ENCODE measurements at regions not wholly inside any gene's neighbourhood (a gene's known extent, or its start where the extent isn't known, plus 50 kb on each side); places are given as distances from the start of the nearest gene placed in this dataset.

DNA sequence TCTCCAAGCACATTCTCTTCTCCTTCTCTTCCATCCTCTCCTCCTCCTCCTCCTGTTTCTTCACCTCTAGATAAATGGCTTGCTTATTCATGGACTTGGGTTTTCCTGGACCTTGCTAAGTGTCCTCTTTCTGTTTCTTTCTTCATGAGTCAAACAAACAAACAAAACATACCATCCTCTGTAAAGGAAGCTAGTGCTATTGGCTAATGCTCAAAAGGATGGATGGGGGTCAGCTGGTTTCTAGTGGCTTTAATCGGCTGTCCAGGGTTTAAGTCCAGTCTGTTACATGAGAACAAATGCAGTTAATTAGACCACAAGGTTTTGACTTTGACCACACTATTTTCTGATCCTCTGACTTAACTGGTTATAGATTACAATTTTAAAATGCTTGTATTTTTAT lies 83.8 kb upstream of the TSPAN2 start:
- no peak for DNase-seq (ENCODE audit: low read depth)

DNA sequence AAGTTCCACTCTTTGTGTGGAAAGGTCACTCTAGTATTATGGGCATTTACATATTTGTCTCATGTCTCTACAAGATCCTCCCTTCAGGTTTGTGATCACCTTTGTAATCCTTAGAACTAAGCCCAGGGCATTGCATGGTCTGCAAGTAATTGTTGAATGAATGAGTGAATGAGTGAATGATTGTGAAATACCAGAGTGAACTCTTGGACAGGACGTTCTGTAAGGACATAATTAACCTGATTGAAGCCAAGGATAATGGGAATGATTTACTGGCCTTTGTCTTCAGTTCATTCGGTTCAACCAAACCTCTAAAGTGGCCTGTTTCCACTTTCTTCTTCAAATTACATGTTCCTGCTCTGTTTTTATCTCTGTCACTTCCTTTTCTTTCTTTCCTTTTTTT lies 83.0 kb upstream of the TSPAN2 start:
- no peak overlapping the region for H3K4me3 ChIP-seq (ENCODE audit: low read depth, low read length)
- no peak for TF ChIP-seq CTCF (IDR thresholded peaks at IDR 0.05; ENCODE audit: insufficient read depth, low read length)
- DNase-seq (ENCODE audit: low read depth), result no peak

More for the DNA sequence above, 83.8 kb upstream of the TSPAN2 start:
- H3K4me3 ChIP-seq (ENCODE audit: low read depth, low read length), result no peak overlapping the region
- no peak for TF ChIP-seq CTCF (IDR thresholded peaks at IDR 0.05; ENCODE audit: insufficient read depth, low read length)

GRCh38 chr1:115170961-115171392 lies 81.7 kb upstream of the TSPAN2 start:
- TF ChIP-seq CTCF (IDR thresholded peaks at IDR 0.05; ENCODE audit: insufficient read depth, low read length), result no peak
- H3K4me3 ChIP-seq (ENCODE audit: low read depth, low read length), result no peak overlapping the region
- peak; percentile 57 for DNase-seq (ENCODE audit: low read depth)

DNA sequence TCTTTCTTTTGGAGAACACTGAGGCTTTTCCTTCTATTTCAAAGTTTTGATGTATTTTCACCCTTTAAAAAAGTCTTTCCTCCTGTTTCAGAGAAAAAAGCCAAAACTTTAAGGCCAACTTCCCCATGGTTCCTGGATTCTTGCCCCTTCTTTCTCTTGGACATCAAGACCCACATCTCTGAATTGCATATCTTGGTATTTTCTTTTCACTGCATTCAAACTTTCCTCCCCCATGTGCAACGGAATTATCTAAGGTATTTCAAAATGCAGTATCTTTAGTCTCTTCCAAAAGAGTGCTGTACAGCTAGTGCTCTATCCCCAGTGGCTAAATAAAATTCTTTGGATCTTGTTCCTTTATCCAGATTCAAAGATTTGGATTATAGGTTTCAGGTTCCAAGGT lies 81.1 kb upstream of the TSPAN2 start:
- H3K4me3 ChIP-seq (ENCODE audit: low read depth, low read length), result no peak overlapping the region
- peak; percentile 54 for DNase-seq (ENCODE audit: low read depth)
- TF ChIP-seq CTCF (IDR thresholded peaks at IDR 0.05; ENCODE audit: insufficient read depth, low read length), result no peak

- TF ChIP-seq CTCF (IDR thresholded peaks at IDR 0.05; ENCODE audit: insufficient read depth, low read length), result no peak
- DNase-seq (ENCODE audit: low read depth), result no peak
- no peak overlapping the region for H3K4me3 ChIP-seq (ENCODE audit: low read depth, low read length)
These were observed 78.7 kb upstream of the TSPAN2 start for GRCh38 chr1:115168026-115168425.

DNA sequence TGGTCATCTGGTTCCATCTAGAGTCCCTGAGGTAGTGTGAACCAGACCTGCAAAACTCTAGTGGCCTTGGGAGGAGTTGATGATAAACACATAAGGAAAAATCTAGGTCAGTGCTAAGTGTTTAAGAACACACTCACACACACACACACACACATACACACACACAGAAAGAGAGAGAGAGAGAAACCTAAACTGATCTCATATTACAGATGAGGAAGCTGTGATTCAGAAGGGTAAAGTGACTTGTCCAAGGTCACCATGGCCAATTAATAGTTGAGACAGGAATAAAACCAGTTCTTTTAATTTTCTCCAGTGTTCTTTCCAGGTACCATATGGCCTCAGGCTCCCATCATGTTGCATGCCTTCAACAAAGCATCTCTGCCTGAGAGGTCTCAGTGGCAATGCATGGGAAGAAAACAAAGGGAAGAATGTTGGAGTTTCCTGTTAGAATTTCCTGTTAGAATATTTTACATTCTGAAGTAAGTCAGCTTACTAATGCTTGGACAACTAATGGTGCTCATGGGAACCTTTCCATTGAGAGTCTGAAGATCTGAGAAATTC lies 77.3 kb upstream of the TSPAN2 start:
- H3K4me3 ChIP-seq (ENCODE audit: low read depth, low read length), result no peak overlapping the region
- TF ChIP-seq CTCF (IDR thresholded peaks at IDR 0.05; ENCODE audit: insufficient read depth, low read length), result no peak
- DNase-seq (ENCODE audit: low read depth), result peak; percentile 72

GRCh38 chr1:115165776-115166175 lies 76.5 kb upstream of the TSPAN2 start:
- peak; percentile 42 for DNase-seq (ENCODE audit: low read depth)
- no peak overlapping the region for H3K4me3 ChIP-seq (ENCODE audit: low read depth, low read length)
- TF ChIP-seq CTCF (IDR thresholded peaks at IDR 0.05; ENCODE audit: insufficient read depth, low read length), result no peak

Data from fibroblast of the aortic adventitia (primary cell).